ENCODE measurements at regions not wholly inside any gene's neighbourhood (a gene's known extent, or its start where the extent isn't known, plus 50 kb on each side); places are given as distances from the start of the nearest gene placed in this dataset.

GRCh38 chr11:109096266-109096665 is 325.7 kb upstream of the C11orf87 start:
- H3K36me3 ChIP-seq (ENCODE audit: control insufficient read depth in 2 of 4, insufficient read depth in 4 of 4, low read length in 3 of 4) = no peaks in the 10 kb centered on the region
- no peak overlapping the region for H3K23ac ChIP-seq (ENCODE audit: insufficient read length)
- no peaks in the 10 kb centered on the region for H3K79me1 ChIP-seq (ENCODE audit: low read depth, low read length)
- no peak overlapping the region for H2AFZ ChIP-seq (ENCODE audit: low read length)
- H3K4me3 ChIP-seq (ENCODE audit: extremely low read depth in 1 of 4, insufficient read depth in 2 of 4, low read depth in 3 of 4, low read length in 4 of 4) = no peak overlapping the region
- no peaks in the 10 kb centered on the region for H3K9me3 ChIP-seq (ENCODE audit: insufficient read depth in 2 of 2, low read depth in 1 of 2, low read length in 1 of 2)
- no peak overlapping the region for H2BK15ac ChIP-seq (ENCODE audit: low read length)
- DNase-seq (ENCODE audit: low read depth in 1 of 2, low spot score in 2 of 2) = no peak
- no peak overlapping the region for H2BK12ac ChIP-seq (ENCODE audit: low read depth, low read length)
- H2BK20ac ChIP-seq (ENCODE audit: low read length) = no peak overlapping the region
- H2BK5ac ChIP-seq (ENCODE audit: low read depth, low read length) = no peak overlapping the region
- no peaks in the 10 kb centered on the region for H3K79me2 ChIP-seq (ENCODE audit: control insufficient read depth in 1 of 2, insufficient read depth in 2 of 2, low read length in 2 of 2)
- no peak overlapping the region for H4K8ac ChIP-seq (ENCODE audit: extremely low read depth, insufficient read depth, low read length)
- H3K4me2 ChIP-seq (ENCODE audit: insufficient read depth in 1 of 2, low read depth in 2 of 2, low read length in 2 of 2) = no peak overlapping the region
- H3K18ac ChIP-seq (ENCODE audit: extremely low read depth, low read length) = no peak overlapping the region
- no peaks in the 10 kb centered on the region for H3K4me1 ChIP-seq (replicated peaks in 1 of 4; ENCODE audit: control insufficient read depth in 3 of 4, insufficient read depth in 4 of 4, low read length in 3 of 4)
- WGBS, 2 experiments (ENCODE audit: extremely low coverage in 1 of 2, insufficient coverage in 1 of 2, insufficient read length in 1 of 2, insufficient replicate concordance in 2 of 2, low coverage in 1 of 2, low lambda C conversion rate in 2 of 2, missing lambda C conversion rate in 1 of 2) = 95% methylated on average over 3 of the region's 3 CpGs; no CpG with 5 or more reads in 1 of the 2 experiments
- H3K14ac ChIP-seq (ENCODE audit: insufficient read length) = no peak overlapping the region
- ChIA-PET POLR2A (ENCODE audit: partially characterized antibody) (no interaction called here), CTCF (ENCODE audit: partially characterized antibody) (no interaction called here)
- no peak overlapping the region for H3K9ac ChIP-seq (replicated peaks in 1 of 4; ENCODE audit: extremely low read depth in 1 of 4, low read depth in 3 of 4, low read length in 3 of 4)
- FAIRE-seq = no peak
- H3K27me3 ChIP-seq (replicated peaks in 1 of 4; ENCODE audit: control insufficient read depth in 3 of 4, extremely low read depth in 1 of 4, insufficient read depth in 3 of 4, low read length in 3 of 4) = no peaks in the 10 kb centered on the region
- H4K91ac ChIP-seq (replicated peaks; ENCODE audit: insufficient read length, low read length) = no peak overlapping the region
- no peak overlapping the region for H2AK5ac ChIP-seq (ENCODE audit: low read depth, low read length)
- H3K4ac ChIP-seq (replicated peaks; ENCODE audit: insufficient read length, low read depth, low read length) = no peak overlapping the region
- no peaks in the 10 kb centered on the region for H4K20me1 ChIP-seq (replicated peaks in 1 of 2; ENCODE audit: control insufficient read depth in 1 of 2, insufficient read depth in 2 of 2, low read length in 2 of 2)
- TF ChIP-seq POLR2A (IDR thresholded peaks at IDR 0.05; ENCODE audit: control extremely low read depth in 1 of 2, low read depth in 2 of 2, low read length in 2 of 2) = no peak
- TF ChIP-seq PHF8 (conservative IDR thresholded peaks at IDR 0.05; ENCODE audit: low read depth, low read length) = no peak
- no peak for TF ChIP-seq TAF1 (IDR thresholded peaks at IDR 0.05; ENCODE audit: low read depth, low read length)
- no peak for TF ChIP-seq ATF2 (IDR thresholded peaks at IDR 0.05; ENCODE audit: low read length)
- no peak for TF ChIP-seq TCF12 (IDR thresholded peaks at IDR 0.05; ENCODE audit: low read depth, low read length)
- no peak overlapping the region for H3K56ac ChIP-seq (replicated peaks; ENCODE audit: insufficient read length, low read depth, low read length)
- no peak overlapping the region for H2BK120ac ChIP-seq (replicated peaks; ENCODE audit: low read depth, low read length)
- H3K27ac ChIP-seq (ENCODE audit: low read depth, low read length) = no peak overlapping the region
- no peaks in the 10 kb centered on the region for H3K23me2 ChIP-seq (ENCODE audit: low read depth, low read length)
- H4K5ac ChIP-seq (ENCODE audit: insufficient read length, low read depth, low read length) = no peak overlapping the region
